ENCODE measurements at regions not wholly inside any gene's neighbourhood (a gene's known extent, or its start where the extent isn't known, plus 50 kb on each side); places are given as distances from the start of the nearest gene placed in this dataset.

GRCh38 chr3:6799264-6799915, 61.5 kb upstream of the GRM7 start:
- DNase-seq (ENCODE audit: missing footprints) (no peak), ATAC-seq (no peak)
- intact Hi-C loops (cut with DNase I) = loop anchor here (5.0 to 10.0 kb wide), 2 partner anchors 1495 to 1572 kb away; no protein-coding TSS in a partner anchor

DNA sequence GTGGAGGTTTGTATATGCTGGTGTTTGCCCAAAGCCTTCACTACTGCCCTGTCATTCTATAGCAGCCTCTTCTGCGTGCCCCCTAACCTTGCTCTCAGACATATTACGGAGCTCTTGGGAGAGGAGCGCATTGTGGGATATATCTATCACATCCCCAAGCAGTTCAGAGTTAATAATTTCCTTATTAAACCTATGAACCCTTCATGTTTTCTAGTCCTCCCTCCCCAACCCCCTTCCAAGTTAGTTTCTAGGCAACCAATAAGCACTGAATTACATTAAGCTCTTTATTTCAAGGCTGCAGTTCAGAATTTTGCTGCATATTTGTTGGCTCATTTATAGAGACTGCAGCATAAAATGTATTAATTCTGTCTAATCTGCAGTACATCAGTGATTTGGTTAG, 57.3 kb upstream of the GRM7 start:
- no peak for ATAC-seq
- DNase-seq (ENCODE audit: missing footprints) = no peak
- intact Hi-C loops (cut with DNase I) = loop anchor here (5.0 kb wide), 1 partner anchor 411 kb away; no protein-coding TSS in a partner anchor

GRCh38 chr3:6805236-6805635, 55.7 kb upstream of the GRM7 start:
- no peak for ATAC-seq
- intact Hi-C loops (cut with DNase I) = no loop called here

GRCh38 chr3:6806991-6807390, 53.9 kb upstream of the GRM7 start:
- ATAC-seq (no peak), DNase-seq (ENCODE audit: missing footprints) (no peak)
- intact Hi-C loops (cut with DNase I) = no loop called here

More at GRCh38 chr3:6805236-6805635, 55.7 kb upstream of the GRM7 start:
- no peak for DNase-seq (ENCODE audit: missing footprints)

- intact Hi-C loops (cut with DNase I) = no loop called here
- ATAC-seq (no peak), DNase-seq (ENCODE audit: missing footprints) (no peak)
Measured at GRCh38 chr3:6807967-6808588, 52.8 kb upstream of the GRM7 start.

DNA sequence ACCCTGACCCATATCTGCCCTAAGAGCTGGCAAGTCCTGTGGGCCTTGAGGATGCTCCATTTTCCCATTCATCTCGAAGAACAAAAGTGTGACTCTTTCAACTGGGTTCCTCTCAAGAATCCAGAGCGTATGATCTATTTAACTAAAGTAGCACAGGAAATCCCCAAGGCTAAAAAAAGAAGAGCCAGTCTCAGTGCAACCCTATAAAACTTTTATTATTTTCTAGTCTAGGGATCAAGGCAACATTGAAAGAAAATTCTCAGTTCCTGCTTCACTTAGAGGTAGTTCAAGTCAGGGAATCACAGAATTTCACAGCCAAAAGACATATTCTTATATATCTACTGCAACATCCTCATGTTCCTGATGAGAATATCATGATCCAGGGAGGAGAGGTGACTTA, 51.6 kb upstream of the GRM7 start:
- no peak for ATAC-seq
- DNase-seq (ENCODE audit: missing footprints) = no peak
- intact Hi-C loops (cut with DNase I) = no loop called here

Data from Right ventricle myocardium inferior (tissue), 1 donor.